GM23338 (cell line): ENCODE measurements at regions not wholly inside any gene's neighbourhood (a gene's known extent, or its start where the extent isn't known, plus 50 kb on each side); places are given as distances from the start of the nearest gene placed in this dataset.

Source experiments
- CREB1 ChIP-seq: fragments of 250-450 bp; sonication (Bioruptor Pico); IDR thresholded peaks from 2 replicates; pipeline ENCODE4 v1.5.0; 2020; ENCODE audit warnings: low read depth, mild to moderate bottlenecking, moderate library complexity
- EZH2 ChIP-seq: fragments of 200-600 bp; sonication (generic); IDR thresholded peaks from one replicate; pipeline ENCODE4 v1.8.0; 2017; ENCODE audit warnings: antibody characterized with exemption, mild to moderate bottlenecking, low read depth; ENCODE audit not compliant: unreplicated experiment
- EZH2phosphoT487 ChIP-seq: fragments of 200-600 bp; sonication (generic); IDR thresholded peaks from one replicate; pipeline ENCODE4 v1.8.1; 2018; ENCODE audit warnings: antibody characterized with exemption; ENCODE audit not compliant: unreplicated experiment
- JUNB ChIP-seq: IDR thresholded peaks from one replicate; pipeline ENCODE4 v1.6.1; 2016; ENCODE audit warnings: antibody characterized with exemption; ENCODE audit not compliant: unreplicated experiment
- POLR2AphosphoS5 ChIP-seq: IDR thresholded peaks from 2 replicates; pipeline ENCODE4 v1.6.1; 2016; ENCODE audit warnings: antibody characterized with exemption, low read depth
- ZNF114 ChIP-seq: fragments of 250-450 bp; sonication (Bioruptor Pico); IDR thresholded peaks from 2 replicates; pipeline ENCODE4 v1.5.0; 2020; ENCODE audit warnings: mild to moderate bottlenecking, moderate library complexity
- ZNF331 ChIP-seq: fragments of 250-450 bp; sonication (Bioruptor Pico); IDR thresholded peaks from 2 replicates; pipeline ENCODE4 v1.5.0; 2020; ENCODE audit warnings: low read depth, mild to moderate bottlenecking, moderate library complexity
- TF ChIP-seq, protein P1 (sequence below), 2 experiments: fragments of 200-600 bp in 1 of 2; sonication (generic) in 1 of 2; conservative IDR thresholded peaks; 2 replicates each; pipeline versions ENCODE4 v1.5.1 to v1.6.1; 2016 to 2017; ENCODE audit warnings: antibody characterized with exemption in 2 of 2, low read depth in 2 of 2, mild to moderate bottlenecking in 2 of 2, moderate library complexity in 1 of 2
- TF ChIP-seq, protein P2 (sequence below): IDR thresholded peaks from 2 replicates; pipeline ENCODE4 v1.6.1; 2016; ENCODE audit warnings: antibody characterized with exemption

DNA sequence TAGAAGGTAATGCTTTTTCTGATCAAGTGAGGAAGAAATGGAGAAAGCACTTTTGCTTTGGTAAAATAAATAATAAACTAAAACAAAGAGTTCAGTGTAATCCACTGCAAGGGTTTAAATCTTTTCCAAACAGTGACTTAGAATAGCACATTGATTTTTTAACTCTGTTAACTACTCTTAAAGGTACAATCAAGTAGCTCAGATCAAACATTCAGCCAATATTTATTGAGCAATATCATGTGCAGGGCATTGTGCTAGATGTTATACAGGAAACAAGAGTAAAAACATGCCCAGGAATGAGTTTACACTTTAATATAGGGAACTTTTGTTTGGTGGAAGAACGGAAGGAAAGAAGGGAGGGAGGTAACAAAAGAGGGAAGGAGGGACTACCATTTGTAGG lies 479.8 kb downstream of the KLHL13 start:
- no peak for TF ChIP-seq EZH2
- TF ChIP-seq, protein P1, sequence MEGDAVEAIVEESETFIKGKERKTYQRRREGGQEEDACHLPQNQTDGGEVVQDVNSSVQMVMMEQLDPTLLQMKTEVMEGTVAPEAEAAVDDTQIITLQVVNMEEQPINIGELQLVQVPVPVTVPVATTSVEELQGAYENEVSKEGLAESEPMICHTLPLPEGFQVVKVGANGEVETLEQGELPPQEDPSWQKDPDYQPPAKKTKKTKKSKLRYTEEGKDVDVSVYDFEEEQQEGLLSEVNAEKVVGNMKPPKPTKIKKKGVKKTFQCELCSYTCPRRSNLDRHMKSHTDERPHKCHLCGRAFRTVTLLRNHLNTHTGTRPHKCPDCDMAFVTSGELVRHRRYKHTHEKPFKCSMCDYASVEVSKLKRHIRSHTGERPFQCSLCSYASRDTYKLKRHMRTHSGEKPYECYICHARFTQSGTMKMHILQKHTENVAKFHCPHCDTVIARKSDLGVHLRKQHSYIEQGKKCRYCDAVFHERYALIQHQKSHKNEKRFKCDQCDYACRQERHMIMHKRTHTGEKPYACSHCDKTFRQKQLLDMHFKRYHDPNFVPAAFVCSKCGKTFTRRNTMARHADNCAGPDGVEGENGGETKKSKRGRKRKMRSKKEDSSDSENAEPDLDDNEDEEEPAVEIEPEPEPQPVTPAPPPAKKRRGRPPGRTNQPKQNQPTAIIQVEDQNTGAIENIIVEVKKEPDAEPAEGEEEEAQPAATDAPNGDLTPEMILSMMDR (conservative IDR thresholded peaks at IDR 0.05; ENCODE audit: low read depth in 2 of 2): no peak
- no peak for TF ChIP-seq POLR2AphosphoS5
- TF ChIP-seq, protein P2, sequence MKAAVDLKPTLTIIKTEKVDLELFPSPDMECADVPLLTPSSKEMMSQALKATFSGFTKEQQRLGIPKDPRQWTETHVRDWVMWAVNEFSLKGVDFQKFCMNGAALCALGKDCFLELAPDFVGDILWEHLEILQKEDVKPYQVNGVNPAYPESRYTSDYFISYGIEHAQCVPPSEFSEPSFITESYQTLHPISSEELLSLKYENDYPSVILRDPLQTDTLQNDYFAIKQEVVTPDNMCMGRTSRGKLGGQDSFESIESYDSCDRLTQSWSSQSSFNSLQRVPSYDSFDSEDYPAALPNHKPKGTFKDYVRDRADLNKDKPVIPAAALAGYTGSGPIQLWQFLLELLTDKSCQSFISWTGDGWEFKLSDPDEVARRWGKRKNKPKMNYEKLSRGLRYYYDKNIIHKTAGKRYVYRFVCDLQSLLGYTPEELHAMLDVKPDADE: no peak
- TF ChIP-seq CREB1 (CRISPR knock-in tag): no peak
- TF ChIP-seq ZNF114 (CRISPR knock-in tag): no peak
- TF ChIP-seq ZNF331: no peak
- no peak for TF ChIP-seq JUNB
- no peak for TF ChIP-seq EZH2phosphoT487
